Kidney tubule cell (primary cell): ENCODE measurements at regions not wholly inside any gene's neighbourhood (a gene's known extent, or its start where the extent isn't known, plus 50 kb on each side); places are given as distances from the start of the nearest gene placed in this dataset.
A peak's percentile ranks its signal among the peaks of the same experiment; 100 is the strongest.
"Not testable (repeated sequence)": the region's sequence is repeated elsewhere in the genome, so short reads cannot be mapped to it uniquely, and the experiment has no call there.

ENCODE experiments used
- DNase-seq: peaks from one replicate; pipeline ENCODE4 v3.0.0-alpha.2; 2018; ENCODE audit warnings: low spot score

GRCh38 chr4:10388146-10388545, 69.1 kb downstream of the ZNF518B start:
- not testable (repeated sequence) for DNase-seq

GRCh38 chr4:10385994-10386394, 71.2 kb downstream of the ZNF518B start:
- DNase-seq = no peak

- no peak for DNase-seq
Observed at GRCh38 chr4:10384974-10385373, 72.3 kb downstream of the ZNF518B start.

- DNase-seq = no peak
Observed at GRCh38 chr4:10383417-10383816, 73.8 kb downstream of the ZNF518B start.

GRCh38 chr4:10382171-10382570, 75.1 kb downstream of the ZNF518B start:
- DNase-seq = not testable (repeated sequence)

GRCh38 chr4:10381146-10381545, 76.1 kb downstream of the ZNF518B start:
- no peak for DNase-seq

- no peak for DNase-seq
Observed at GRCh38 chr4:10380735-10381134, 76.5 kb downstream of the ZNF518B start.

- DNase-seq = no peak
Observed at GRCh38 chr4:10371869-10372471, 85.3 kb downstream of the ZNF518B start.

- no peak for DNase-seq
Observed at GRCh38 chr4:10371121-10371520, 86.1 kb downstream of the ZNF518B start.

- no peak for DNase-seq
Observed at GRCh38 chr4:10369517-10369916, 87.7 kb downstream of the ZNF518B start.

GRCh38 chr4:10366628-10367027, 90.6 kb downstream of the ZNF518B start:
- no peak for DNase-seq

GRCh38 chr4:10364194-10364593, 93.0 kb downstream of the ZNF518B start:
- no peak for DNase-seq

GRCh38 chr4:10354746-10355145, 102.5 kb downstream of the ZNF518B start:
- no peak for DNase-seq

GRCh38 chr4:10354225-10354624, 103.0 kb downstream of the ZNF518B start:
- DNase-seq = no peak

GRCh38 chr4:10353110-10353509, 104.1 kb downstream of the ZNF518B start:
- peak; percentile 5 for DNase-seq

GRCh38 chr4:10348241-10348640, 109.0 kb downstream of the ZNF518B start:
- DNase-seq = no peak

- no peak for DNase-seq
Observed at GRCh38 chr4:10347815-10348214, 109.4 kb downstream of the ZNF518B start.

GRCh38 chr4:10347281-10347795, 109.9 kb downstream of the ZNF518B start:
- no peak for DNase-seq

- DNase-seq = peak; percentile 60
Observed at GRCh38 chr4:10346023-10346422, 111.2 kb downstream of the ZNF518B start.

- DNase-seq = no peak
Observed at GRCh38 chr4:10345381-10345784, 111.8 kb downstream of the ZNF518B start.

GRCh38 chr4:10344824-10345223, 112.4 kb downstream of the ZNF518B start:
- no peak for DNase-seq

- DNase-seq = no peak
Observed at GRCh38 chr4:10343656-10344055, 113.6 kb downstream of the ZNF518B start.

GRCh38 chr4:10342866-10343265, 114.4 kb downstream of the ZNF518B start:
- DNase-seq = no peak

- DNase-seq = peak; percentile 33
Observed at GRCh38 chr4:10336471-10336870, 120.8 kb downstream of the ZNF518B start.
